Epithelial cell of proximal tubule (primary cell): ENCODE measurements at regions not wholly inside any gene's neighbourhood (a gene's known extent, or its start where the extent isn't known, plus 50 kb on each side); places are given as distances from the start of the nearest gene placed in this dataset.

Source experiments
- DNase-seq: peaks from one replicate; pipeline ENCODE4 v3.0.0-alpha.2; 2011; ENCODE audit warnings: low read depth
- H3K4me3 ChIP-seq: 2 replicates; pipeline ENCODE4 v1.5.1; 2011; ENCODE audit warnings: low read depth, mild to moderate bottlenecking, low read length
- CTCF ChIP-seq: conservative IDR thresholded peaks from 2 replicates; pipeline ENCODE4 v1.5.1; 2012; ENCODE audit warnings: low read depth, mild to moderate bottlenecking, low read length

GRCh38 chr2:21453723-21454450, 330.1 kb downstream of the TDRD15 start:
- H3K4me3 ChIP-seq: no peak overlapping the region
- DNase-seq: no peak
- TF ChIP-seq CTCF: no peak

DNA sequence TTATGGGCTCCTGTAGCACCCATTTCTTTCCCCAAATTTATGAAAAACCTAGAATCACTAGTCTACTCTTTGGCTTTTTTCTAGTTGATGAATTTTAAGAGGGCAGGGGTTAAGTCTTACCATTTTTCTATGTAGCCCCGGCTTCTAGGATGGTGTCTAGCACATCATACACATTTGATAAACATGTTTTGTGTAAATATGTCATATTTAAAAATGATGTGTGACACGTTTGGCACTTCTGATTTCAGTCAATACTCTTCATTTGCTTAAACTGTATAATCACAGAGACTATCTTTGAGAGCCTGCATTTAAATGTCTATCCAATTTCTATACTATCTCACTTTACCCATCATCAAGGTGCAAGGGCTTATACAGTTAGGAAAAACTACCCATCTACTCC, 331.1 kb downstream of the TDRD15 start:
- H3K4me3 ChIP-seq: no peak overlapping the region
- TF ChIP-seq CTCF: no peak

DNA sequence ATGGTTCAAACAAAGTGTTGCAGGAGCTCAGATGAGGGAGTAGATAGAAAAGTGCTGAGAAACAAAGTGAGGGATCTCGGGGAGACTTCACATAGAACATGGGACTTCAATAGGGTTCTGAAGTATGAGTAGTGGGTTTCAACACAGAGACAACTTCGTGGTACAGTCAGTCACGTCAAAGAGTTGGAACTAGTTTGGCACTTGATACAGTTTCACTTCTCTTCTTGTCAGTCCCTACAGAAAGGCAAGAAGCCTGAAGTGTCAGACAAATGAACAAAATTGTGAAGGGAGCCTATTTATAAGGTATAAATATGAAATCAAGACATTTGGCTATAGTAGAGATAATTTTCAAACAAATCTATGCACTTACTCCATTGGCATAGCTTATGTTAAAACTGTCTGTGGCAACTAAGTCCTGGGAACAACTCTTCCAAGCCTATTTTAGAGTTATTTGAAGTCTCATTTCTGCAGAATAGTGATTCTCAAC, 338.0 kb downstream of the TDRD15 start:
- DNase-seq: no peak
- TF ChIP-seq CTCF: no peak
- no peak overlapping the region for H3K4me3 ChIP-seq

More for the DNA sequence above, 331.1 kb downstream of the TDRD15 start:
- no peak for DNase-seq

- DNase-seq: no peak
- TF ChIP-seq CTCF: no peak
- no peak overlapping the region for H3K4me3 ChIP-seq
These were observed 342.7 kb downstream of the TDRD15 start for GRCh38 chr2:21466341-21466927.

DNA sequence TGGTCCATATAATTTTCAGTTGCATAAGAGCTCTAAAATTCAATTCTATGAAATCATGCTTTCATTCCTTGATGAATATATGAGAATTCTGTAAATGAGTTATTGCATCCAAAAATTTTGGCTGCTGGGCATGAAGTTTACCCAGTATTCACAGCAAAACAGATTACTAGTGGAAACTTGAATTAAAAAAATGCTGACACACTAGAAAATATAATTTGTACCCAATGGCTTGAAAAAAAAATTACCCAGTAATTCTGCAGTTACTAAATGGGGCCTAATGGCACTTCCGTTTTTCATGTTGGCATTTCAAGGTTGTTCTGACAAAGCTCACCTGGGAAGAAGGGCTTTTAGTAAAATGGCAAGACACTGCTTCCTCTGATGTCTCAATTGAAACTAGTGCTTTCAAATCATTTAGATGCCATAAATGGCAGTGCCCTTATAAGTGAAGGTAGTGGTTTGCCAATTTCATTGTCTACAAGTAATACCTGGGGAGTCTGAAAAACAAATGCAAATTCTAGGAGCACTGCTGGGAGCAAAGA, 343.6 kb downstream of the TDRD15 start:
- no peak for DNase-seq
- no peak for TF ChIP-seq CTCF
- no peak overlapping the region for H3K4me3 ChIP-seq

- TF ChIP-seq CTCF: no peak
- H3K4me3 ChIP-seq: no peak overlapping the region
- DNase-seq: peak; percentile 19
These were observed 344.1 kb downstream of the TDRD15 start for GRCh38 chr2:21467910-21468309.

- no peak overlapping the region for H3K4me3 ChIP-seq
- no peak for TF ChIP-seq CTCF
- no peak for DNase-seq
These were observed 344.9 kb downstream of the TDRD15 start for GRCh38 chr2:21468624-21469023.
